HFFc6 (cell line): ENCODE measurements at regions not wholly inside any gene's neighbourhood (a gene's known extent, or its start where the extent isn't known, plus 50 kb on each side); places are given as distances from the start of the nearest gene placed in this dataset.

Experiments used
- DNase-seq: peaks from one replicate; pipeline ENCODE4 v3.0.0-alpha.2; 2018
- H3K27ac Mint-ChIP-seq: 2 replicates; pipeline ENCODE4 v1.8.0; 2020; ENCODE audit warnings: mild to moderate bottlenecking, mixed read lengths
- H3K27me3 Mint-ChIP-seq: 2 replicates; pipeline ENCODE4 v1.8.0; 2021; ENCODE audit warnings: mild to moderate bottlenecking, moderate library complexity, mixed read lengths; ENCODE audit not compliant: insufficient read depth
- H3K36me3 Mint-ChIP-seq: 2 replicates; pipeline ENCODE4 v1.8.0; 2021; ENCODE audit warnings: low read depth, mixed read lengths
- H3K4me1 Mint-ChIP-seq: 2 replicates; pipeline ENCODE4 v1.8.0; 2020; ENCODE audit warnings: low read depth, mixed read lengths
- H3K4me3 Mint-ChIP-seq: 2 replicates; pipeline ENCODE4 v1.8.0; 2020; ENCODE audit warnings: mild to moderate bottlenecking, moderate library complexity, mixed read lengths
- H3K9me3 Mint-ChIP-seq: 2 replicates; pipeline ENCODE4 v1.8.0; 2020; ENCODE audit warnings: mild to moderate bottlenecking, mixed read lengths
- TF ChIP-seq, protein P1 (sequence below): fragments of 200-600 bp; sonication (generic); IDR thresholded peaks from 2 replicates; pipeline ENCODE4 v1.5.0; 2021; ENCODE audit warnings: antibody characterized with exemption, mild to moderate bottlenecking

DNA sequence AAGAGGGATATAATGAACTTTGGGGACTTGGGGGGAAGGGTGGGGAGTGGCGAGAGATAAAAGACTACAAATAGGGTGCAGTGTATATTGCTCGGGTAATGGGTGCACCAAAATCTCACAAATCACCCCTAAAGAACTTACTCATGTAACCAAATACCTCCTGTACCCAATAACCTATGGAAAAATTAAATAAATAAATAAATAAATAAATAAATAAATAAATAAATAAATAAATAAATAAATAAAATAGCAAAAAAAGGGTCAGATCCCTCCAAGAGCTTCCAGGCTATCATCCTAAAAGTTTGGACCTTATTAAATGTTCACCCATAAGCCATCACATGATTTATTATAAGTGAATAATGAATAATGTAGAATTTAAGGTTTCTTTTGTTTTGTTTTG, 636.1 kb upstream of the C16orf82 start:
- H3K27me3 Mint-ChIP-seq: peaks cover 2% of the 10 kb centered on the region; the same call in 1 of the 2 replicates
- no peaks in the 10 kb centered on the region for H3K36me3 Mint-ChIP-seq
- H3K27ac Mint-ChIP-seq: no peak overlapping the region
- H3K4me1 Mint-ChIP-seq: no peaks in the 10 kb centered on the region
- no peak for DNase-seq
- peaks cover 6% of the 10 kb centered on the region for H3K9me3 Mint-ChIP-seq
- H3K4me3 Mint-ChIP-seq: no peak overlapping the region
- TF ChIP-seq, protein P1, sequence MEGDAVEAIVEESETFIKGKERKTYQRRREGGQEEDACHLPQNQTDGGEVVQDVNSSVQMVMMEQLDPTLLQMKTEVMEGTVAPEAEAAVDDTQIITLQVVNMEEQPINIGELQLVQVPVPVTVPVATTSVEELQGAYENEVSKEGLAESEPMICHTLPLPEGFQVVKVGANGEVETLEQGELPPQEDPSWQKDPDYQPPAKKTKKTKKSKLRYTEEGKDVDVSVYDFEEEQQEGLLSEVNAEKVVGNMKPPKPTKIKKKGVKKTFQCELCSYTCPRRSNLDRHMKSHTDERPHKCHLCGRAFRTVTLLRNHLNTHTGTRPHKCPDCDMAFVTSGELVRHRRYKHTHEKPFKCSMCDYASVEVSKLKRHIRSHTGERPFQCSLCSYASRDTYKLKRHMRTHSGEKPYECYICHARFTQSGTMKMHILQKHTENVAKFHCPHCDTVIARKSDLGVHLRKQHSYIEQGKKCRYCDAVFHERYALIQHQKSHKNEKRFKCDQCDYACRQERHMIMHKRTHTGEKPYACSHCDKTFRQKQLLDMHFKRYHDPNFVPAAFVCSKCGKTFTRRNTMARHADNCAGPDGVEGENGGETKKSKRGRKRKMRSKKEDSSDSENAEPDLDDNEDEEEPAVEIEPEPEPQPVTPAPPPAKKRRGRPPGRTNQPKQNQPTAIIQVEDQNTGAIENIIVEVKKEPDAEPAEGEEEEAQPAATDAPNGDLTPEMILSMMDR: no peak

DNA sequence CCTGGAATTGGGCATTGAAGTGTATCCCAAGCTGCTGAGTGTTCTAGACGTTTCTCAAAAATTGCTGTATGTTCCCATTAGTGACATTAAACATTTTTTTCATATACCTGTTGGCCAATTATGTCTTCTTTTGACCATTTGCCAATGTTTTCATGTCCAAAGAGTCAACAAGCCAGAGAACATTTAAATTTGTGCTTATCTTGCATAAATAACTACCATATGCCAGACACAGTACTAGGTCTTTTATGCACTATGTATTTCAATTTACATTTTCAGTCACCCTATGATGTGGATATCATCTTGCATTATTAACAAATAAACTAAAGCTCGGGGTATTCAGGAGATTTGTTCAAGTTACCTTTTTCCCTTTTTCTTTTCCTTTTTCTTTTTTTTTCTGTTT, 632.9 kb upstream of the C16orf82 start:
- peaks cover 10% of the 10 kb centered on the region for H3K9me3 Mint-ChIP-seq
- H3K4me3 Mint-ChIP-seq: no peak overlapping the region
- DNase-seq: no peak
- TF ChIP-seq, protein P1: no peak
- no peaks in the 10 kb centered on the region for H3K36me3 Mint-ChIP-seq
- H3K27me3 Mint-ChIP-seq: peaks cover 2% of the 10 kb centered on the region; the same call in 1 of the 2 replicates
- no peaks in the 10 kb centered on the region for H3K4me1 Mint-ChIP-seq
- H3K27ac Mint-ChIP-seq: no peak overlapping the region

- no peaks in the 10 kb centered on the region for H3K36me3 Mint-ChIP-seq
- no peaks in the 10 kb centered on the region for H3K27me3 Mint-ChIP-seq
- no peak overlapping the region for H3K4me3 Mint-ChIP-seq
- peaks cover 16% of the 10 kb centered on the region for H3K9me3 Mint-ChIP-seq
- TF ChIP-seq, protein P1: no peak
- no peak overlapping the region for H3K27ac Mint-ChIP-seq
- no peaks in the 10 kb centered on the region for H3K4me1 Mint-ChIP-seq
- no peak for DNase-seq
These were observed 625.5 kb upstream of the C16orf82 start for GRCh38 chr16:26441178-26441577.

DNA sequence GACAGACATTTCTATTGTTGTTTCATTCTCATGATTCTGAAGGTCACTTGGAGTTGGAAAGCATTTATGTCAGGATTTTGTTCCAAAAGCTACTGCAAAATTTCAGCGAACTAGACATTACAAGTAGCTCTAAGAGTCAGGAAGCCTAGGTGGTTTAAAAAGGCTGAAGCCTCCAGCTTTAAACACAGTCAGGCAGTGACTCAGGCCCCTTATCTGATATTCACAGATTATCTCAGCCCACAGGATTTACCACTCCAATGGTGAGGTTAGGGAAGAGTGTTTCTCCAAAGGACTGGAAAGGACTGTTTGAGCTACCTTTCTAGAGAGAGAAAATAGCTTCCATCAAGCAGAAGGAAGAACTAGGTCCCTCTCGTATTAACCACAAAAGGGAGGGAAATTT, 624.4 kb upstream of the C16orf82 start:
- Mint-ChIP-seq H3K9me3 (peaks cover 16% of the 10 kb centered on the region), H3K27ac (no peak overlapping the region), H3K4me1 (no peaks in the 10 kb centered on the region), H3K36me3 (no peaks in the 10 kb centered on the region), H3K4me3 (no peak overlapping the region), H3K27me3 (no peaks in the 10 kb centered on the region)
- DNase-seq: no peak
- TF ChIP-seq, protein P1: no peak

DNA sequence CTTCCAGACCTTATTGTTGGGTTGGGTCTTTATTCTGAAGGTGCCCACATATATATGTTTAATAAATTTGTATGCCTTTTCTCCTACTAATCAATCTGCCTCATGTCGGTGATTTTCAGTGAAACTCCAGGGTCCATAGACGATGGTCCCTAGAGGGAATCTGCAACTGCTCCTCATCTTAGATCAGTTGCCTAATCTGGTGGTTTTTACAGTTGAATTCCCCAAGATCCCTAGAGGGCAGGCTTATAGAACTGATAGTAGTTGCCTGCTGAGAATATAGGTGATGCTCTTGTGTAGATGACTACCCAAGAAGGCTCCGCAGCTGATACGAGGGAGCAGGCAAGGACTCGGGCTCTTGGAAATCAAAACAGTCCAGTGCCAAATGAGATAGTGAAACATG, 619.2 kb upstream of the C16orf82 start:
- no peak overlapping the region for H3K4me3 Mint-ChIP-seq
- DNase-seq: no peak

More for the DNA sequence above, 619.2 kb upstream of the C16orf82 start:
- Mint-ChIP-seq H3K36me3 (no peaks in the 10 kb centered on the region; the same call in 1 of the 2 replicates), H3K9me3 (peaks cover 15% of the 10 kb centered on the region), H3K4me1 (no peaks in the 10 kb centered on the region), H3K27me3 (no peaks in the 10 kb centered on the region), H3K27ac (no peak overlapping the region)
- TF ChIP-seq, protein P1: no peak
